ENCODE measurements at regions not wholly inside any gene's neighbourhood (a gene's known extent, or its start where the extent isn't known, plus 50 kb on each side); places are given as distances from the start of the nearest gene placed in this dataset.

GRCh38 chr4:121599049-121599448 is 97.7 kb downstream of the ANXA5 start:
- CTCF ChIA-PET = no interaction called here
- TF ChIP-seq SIN3A (IDR thresholded peaks at IDR 0.05; ENCODE audit: borderline replicate concordance, low read depth, low read length) (no peak), POLR2AphosphoS5 (IDR thresholded peaks at IDR 0.05; ENCODE audit: low read depth, low read length) (no peak), FOXJ3 (CRISPR knock-in tag; IDR thresholded peaks at IDR 0.05) (no peak), CHD2 (IDR thresholded peaks at IDR 0.05; ENCODE audit: low read length, partially characterized antibody) (no peak), USF1 (IDR thresholded peaks at IDR 0.05; ENCODE audit: borderline replicate concordance, low read depth) (no peak), NFIC (IDR thresholded peaks at IDR 0.05; ENCODE audit: borderline replicate concordance) (no peak), TAF1 (IDR thresholded peaks at IDR 0.05; ENCODE audit: borderline replicate concordance, low read depth, low read length) (no peak), YY1 (IDR thresholded peaks at IDR 0.05; ENCODE audit: low read depth) (no peak), TCF12 (IDR thresholded peaks at IDR 0.05) (no peak)
- Histone ChIP-seq H3K4me1 (ENCODE audit: control insufficient read depth in 1 of 2, insufficient read depth in 2 of 2, low read depth in 1 of 2, low read length in 1 of 2) (no peaks in the 10 kb centered on the region), H3K4me2 (no peak overlapping the region), H3K27me3 (ENCODE audit: insufficient read depth) (no peaks in the 10 kb centered on the region), H3K36me3 (replicated peaks in 1 of 2; ENCODE audit: control insufficient read depth in 1 of 2, insufficient read depth in 2 of 2, low read length in 1 of 2) (no peaks in the 10 kb centered on the region), H3K79me2 (ENCODE audit: insufficient read depth) (no peaks in the 10 kb centered on the region), H3K9me3 (no peaks in the 10 kb centered on the region), H3F3A (replicated peaks; ENCODE audit: insufficient read depth) (no peaks in the 10 kb centered on the region), H3K4me3 (ENCODE audit: low read depth in 2 of 2, low read length in 1 of 2) (no peak overlapping the region), H4K20me1 (ENCODE audit: insufficient read depth) (no peaks in the 10 kb centered on the region), H3K27ac (ENCODE audit: low read depth in 2 of 2, low read length in 1 of 2) (no peak overlapping the region), H3K9me2 (peaks cover 2% of the 10 kb centered on the region; the same call in 1 of the 2 replicates), H3K9ac (no peak overlapping the region), H2AFZ (ENCODE audit: low read depth) (no peak overlapping the region)
- POLR2A ChIA-PET = no interaction called here
- no peak for DNase-seq
- 0% methylated on average over 3 of the region's 3 CpGs for WGBS (ENCODE audit: low lambda C conversion rate)

GRCh38 chr4:121597346-121597934 is 99.3 kb downstream of the ANXA5 start:
- no peaks in the 10 kb centered on the region for H4K20me1 ChIP-seq (ENCODE audit: insufficient read depth)
- no peaks in the 10 kb centered on the region for H3K9me2 ChIP-seq
- POLR2A ChIA-PET = no interaction called here
- H3K36me3 ChIP-seq (replicated peaks in 1 of 2; ENCODE audit: control insufficient read depth in 1 of 2, insufficient read depth in 2 of 2, low read length in 1 of 2) = no peaks in the 10 kb centered on the region
- DNase-seq = no peak
- no peaks in the 10 kb centered on the region for H3K4me1 ChIP-seq (ENCODE audit: control insufficient read depth in 1 of 2, insufficient read depth in 2 of 2, low read depth in 1 of 2, low read length in 1 of 2)
- WGBS (ENCODE audit: low lambda C conversion rate) = 6% methylated on average over 2 of the region's 2 CpGs
- no peak overlapping the region for H3K27ac ChIP-seq (ENCODE audit: low read depth in 2 of 2, low read length in 1 of 2)
- no peaks in the 10 kb centered on the region for H3F3A ChIP-seq (replicated peaks; ENCODE audit: insufficient read depth)
- no peak overlapping the region for H2AFZ ChIP-seq (ENCODE audit: low read depth)
- H3K9ac ChIP-seq = no peak overlapping the region
- no peak overlapping the region for H3K4me3 ChIP-seq (ENCODE audit: low read depth in 2 of 2, low read length in 1 of 2)
- H3K79me2 ChIP-seq (ENCODE audit: insufficient read depth) = no peaks in the 10 kb centered on the region
- CTCF ChIA-PET = no interaction called here
- H3K9me3 ChIP-seq = no peaks in the 10 kb centered on the region
- H3K27me3 ChIP-seq (ENCODE audit: insufficient read depth) = no peaks in the 10 kb centered on the region
- H3K4me2 ChIP-seq = no peak overlapping the region
- no peak for TF ChIP-seq REST (IDR thresholded peaks at IDR 0.05; ENCODE audit: low read depth, low read length)
- no peak for TF ChIP-seq CHD2 (IDR thresholded peaks at IDR 0.05; ENCODE audit: low read length, partially characterized antibody)
- TF ChIP-seq ZBTB33 (IDR thresholded peaks at IDR 0.05; ENCODE audit: borderline replicate concordance, low read depth) = no peak
- no peak for TF ChIP-seq FOSL2 (IDR thresholded peaks at IDR 0.05; ENCODE audit: borderline replicate concordance, low read depth)
- no peak for TF ChIP-seq EZH2phosphoT487 (IDR thresholded peaks at IDR 0.05; ENCODE audit: borderline replicate concordance, low read depth)
- no peak for TF ChIP-seq USF1 (IDR thresholded peaks at IDR 0.05; ENCODE audit: borderline replicate concordance, low read depth)
- no peak for TF ChIP-seq RAD21 (IDR thresholded peaks at IDR 0.05; ENCODE audit: low read length)
- TF ChIP-seq NFIC (IDR thresholded peaks at IDR 0.05; ENCODE audit: borderline replicate concordance) = no peak
- no peak for TF ChIP-seq YY1 (IDR thresholded peaks at IDR 0.05; ENCODE audit: low read depth)
- no peak for TF ChIP-seq RFX5 (IDR thresholded peaks at IDR 0.05; ENCODE audit: low read length)
- TF ChIP-seq RXRA (IDR thresholded peaks at IDR 0.05; ENCODE audit: borderline replicate concordance, low read depth) = no peak
- TF ChIP-seq GABPA (IDR thresholded peaks at IDR 0.05; ENCODE audit: low read depth) = no peak
- TF ChIP-seq TEAD4 (IDR thresholded peaks at IDR 0.05; ENCODE audit: borderline replicate concordance, insufficient read depth) = no peak
- TF ChIP-seq SIN3A (IDR thresholded peaks at IDR 0.05; ENCODE audit: borderline replicate concordance, low read depth, low read length) = no peak
- no peak for TF ChIP-seq TCF12 (IDR thresholded peaks at IDR 0.05)
- TF ChIP-seq ELF1 (IDR thresholded peaks at IDR 0.05) = no peak
- no peak for TF ChIP-seq GATA2 (CRISPR knock-in tag; IDR thresholded peaks at IDR 0.05)
- TF ChIP-seq RCOR1 (IDR thresholded peaks at IDR 0.05; ENCODE audit: low read length) = no peak
